ENCODE measurements at regions not wholly inside any gene's neighbourhood (a gene's known extent, or its start where the extent isn't known, plus 50 kb on each side); places are given as distances from the start of the nearest gene placed in this dataset.

DNA sequence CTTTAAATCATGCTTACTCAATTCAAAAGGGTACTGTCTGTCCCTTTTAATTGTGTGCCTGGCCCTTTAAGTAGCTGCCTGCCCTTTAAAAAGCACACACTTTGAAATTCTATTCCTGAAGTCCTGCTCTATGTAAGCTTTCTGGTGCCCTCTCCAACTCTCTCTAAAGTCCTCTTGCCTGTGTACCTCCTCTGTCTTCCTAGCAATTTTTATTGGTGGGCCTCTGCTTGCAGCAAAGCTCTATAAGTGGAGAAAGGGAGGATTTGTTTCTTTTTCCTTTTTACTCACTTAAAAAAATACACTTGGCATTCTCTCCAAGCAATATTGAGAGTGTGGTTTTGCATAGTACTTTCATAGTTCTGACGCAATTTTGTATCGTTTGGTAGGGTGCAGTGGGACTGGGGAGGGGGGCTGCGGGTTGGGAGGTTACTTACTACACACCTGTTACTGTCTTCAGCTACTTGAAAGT lies 135.4 kb downstream of the LMO4 start:
- TF ChIP-seq, protein P1, sequence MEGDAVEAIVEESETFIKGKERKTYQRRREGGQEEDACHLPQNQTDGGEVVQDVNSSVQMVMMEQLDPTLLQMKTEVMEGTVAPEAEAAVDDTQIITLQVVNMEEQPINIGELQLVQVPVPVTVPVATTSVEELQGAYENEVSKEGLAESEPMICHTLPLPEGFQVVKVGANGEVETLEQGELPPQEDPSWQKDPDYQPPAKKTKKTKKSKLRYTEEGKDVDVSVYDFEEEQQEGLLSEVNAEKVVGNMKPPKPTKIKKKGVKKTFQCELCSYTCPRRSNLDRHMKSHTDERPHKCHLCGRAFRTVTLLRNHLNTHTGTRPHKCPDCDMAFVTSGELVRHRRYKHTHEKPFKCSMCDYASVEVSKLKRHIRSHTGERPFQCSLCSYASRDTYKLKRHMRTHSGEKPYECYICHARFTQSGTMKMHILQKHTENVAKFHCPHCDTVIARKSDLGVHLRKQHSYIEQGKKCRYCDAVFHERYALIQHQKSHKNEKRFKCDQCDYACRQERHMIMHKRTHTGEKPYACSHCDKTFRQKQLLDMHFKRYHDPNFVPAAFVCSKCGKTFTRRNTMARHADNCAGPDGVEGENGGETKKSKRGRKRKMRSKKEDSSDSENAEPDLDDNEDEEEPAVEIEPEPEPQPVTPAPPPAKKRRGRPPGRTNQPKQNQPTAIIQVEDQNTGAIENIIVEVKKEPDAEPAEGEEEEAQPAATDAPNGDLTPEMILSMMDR (IDR thresholded peaks at IDR 0.05) = no peak
- TF ChIP-seq POLR2A (IDR thresholded peaks at IDR 0.05) (no peak), EP300 (IDR thresholded peaks at IDR 0.05; ENCODE audit: low read depth) (no peak)
